Fibroblast of skin of abdomen (primary cell): ENCODE measurements at regions not wholly inside any gene's neighbourhood (a gene's known extent, or its start where the extent isn't known, plus 50 kb on each side); places are given as distances from the start of the nearest gene placed in this dataset.
"Not testable (repeated sequence)": the region's sequence is repeated elsewhere in the genome, so short reads cannot be mapped to it uniquely, and the experiment has no call there.

Experiments used
- DNase-seq: peaks from one replicate; pipeline ENCODE4 v3.0.0-alpha.2; 2013

DNA sequence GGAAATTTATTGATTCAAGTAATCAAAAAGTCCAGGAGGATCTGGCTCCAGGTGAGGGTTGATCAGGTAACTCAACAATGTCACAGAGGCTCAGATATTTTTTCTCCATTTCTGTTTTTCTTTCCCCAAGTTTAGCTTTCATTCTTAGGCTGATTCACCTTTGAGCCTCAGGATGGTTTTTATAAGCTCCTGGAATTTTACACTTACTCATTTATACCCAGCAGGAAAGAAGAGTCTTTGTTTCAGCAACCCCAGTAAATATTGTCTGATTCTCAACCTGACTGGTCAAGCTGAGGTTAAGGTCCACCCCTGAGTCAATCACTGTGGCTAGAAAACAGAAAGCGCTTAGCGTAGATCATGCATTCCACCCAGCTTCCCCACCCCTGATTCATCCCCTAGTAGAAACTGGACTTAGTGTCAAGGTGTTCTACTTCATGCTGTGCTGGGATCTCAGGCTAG lies 500.6 kb downstream of the KIF4B start:
- no peak for DNase-seq

DNA sequence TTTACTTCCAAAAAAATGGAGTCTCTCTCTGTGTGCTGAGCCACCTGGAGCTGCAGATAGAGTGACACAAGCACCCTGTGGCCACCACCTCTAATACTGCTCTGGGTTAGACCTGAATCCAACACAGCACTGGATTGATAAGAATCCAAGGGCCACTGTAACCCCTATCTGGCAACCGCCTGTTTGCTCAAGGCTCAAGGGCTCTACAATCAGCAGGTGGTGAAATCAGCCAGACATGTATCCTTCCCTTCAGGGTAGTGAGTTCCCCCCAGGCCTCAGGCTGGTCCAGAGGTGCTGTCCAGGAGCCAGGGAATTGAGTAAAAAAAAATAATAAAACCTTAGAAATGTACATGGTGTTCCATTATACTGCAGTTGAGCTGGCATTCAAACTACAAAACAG lies 509.0 kb downstream of the KIF4B start:
- no peak for DNase-seq

GRCh38 chr5:155529362-155529761 lies 515.8 kb downstream of the KIF4B start:
- DNase-seq, result peak; percentile 34

- peak; percentile 68 for DNase-seq
Observed at GRCh38 chr5:155530046-155530445, 516.5 kb downstream of the KIF4B start.

GRCh38 chr5:155532621-155533311 lies 519.2 kb downstream of the KIF4B start:
- DNase-seq, result peak; percentile 40

GRCh38 chr5:155540000-155540595 lies 526.5 kb downstream of the KIF4B start:
- DNase-seq, result no peak

DNA sequence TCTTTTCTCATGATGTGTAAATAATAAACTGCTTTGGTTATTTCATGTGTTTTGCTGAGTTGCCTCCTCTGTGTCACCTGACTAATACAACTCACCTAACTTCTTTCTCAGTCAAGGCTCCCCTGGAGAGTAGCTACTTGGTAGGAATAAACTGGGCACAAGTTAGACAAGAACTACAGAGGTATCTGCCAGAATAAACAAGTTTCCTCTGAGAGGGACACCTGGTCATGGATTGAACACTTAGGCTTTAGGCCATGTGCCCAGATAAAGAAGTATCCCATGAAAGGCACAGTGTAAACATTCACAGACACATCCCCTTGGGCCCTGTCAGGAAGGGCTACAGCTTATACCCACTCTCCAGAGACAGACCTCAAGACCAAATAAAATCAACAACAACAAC lies 532.5 kb downstream of the KIF4B start:
- DNase-seq, result no peak

DNA sequence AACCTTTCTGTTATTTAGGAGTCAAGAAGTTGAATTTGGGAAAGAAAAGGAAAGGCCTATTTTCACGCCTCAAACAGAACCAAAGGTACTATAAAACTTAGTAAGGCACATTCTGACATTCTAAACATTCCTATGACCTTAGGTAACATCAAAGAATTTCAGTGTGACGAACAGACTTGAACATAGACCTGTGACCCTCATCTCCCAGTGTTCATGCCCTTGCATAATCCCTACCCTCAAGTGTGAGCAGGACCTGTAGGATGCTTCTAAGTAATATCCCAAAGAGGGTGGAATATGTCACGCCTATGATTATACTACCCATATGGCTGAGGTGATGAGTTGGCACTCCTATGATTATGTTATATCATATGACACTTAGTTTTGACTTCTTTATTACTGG lies 540.9 kb downstream of the KIF4B start:
- DNase-seq, result no peak

- DNase-seq, result no peak
Observed at GRCh38 chr5:155556222-155556621, 542.7 kb downstream of the KIF4B start.

DNA sequence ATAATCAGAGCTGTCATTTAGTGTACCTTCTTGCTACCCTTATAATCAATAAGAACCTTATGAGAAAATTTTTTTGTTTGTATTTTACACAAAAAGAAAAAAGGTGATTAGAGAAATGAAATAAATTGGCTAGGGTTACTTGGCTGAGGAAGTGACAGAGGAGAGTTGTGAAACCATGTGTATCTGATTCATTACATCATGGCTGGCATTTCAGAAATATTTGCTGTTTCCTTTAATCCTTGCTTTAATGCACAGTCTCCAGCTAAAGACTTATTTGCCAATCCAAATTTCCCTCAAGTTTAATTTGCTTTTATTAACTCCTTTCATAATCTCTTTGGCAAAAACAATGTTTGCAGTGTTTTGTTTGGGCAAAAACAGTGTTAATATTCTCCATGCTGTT lies 543.1 kb downstream of the KIF4B start:
- no peak for DNase-seq

DNA sequence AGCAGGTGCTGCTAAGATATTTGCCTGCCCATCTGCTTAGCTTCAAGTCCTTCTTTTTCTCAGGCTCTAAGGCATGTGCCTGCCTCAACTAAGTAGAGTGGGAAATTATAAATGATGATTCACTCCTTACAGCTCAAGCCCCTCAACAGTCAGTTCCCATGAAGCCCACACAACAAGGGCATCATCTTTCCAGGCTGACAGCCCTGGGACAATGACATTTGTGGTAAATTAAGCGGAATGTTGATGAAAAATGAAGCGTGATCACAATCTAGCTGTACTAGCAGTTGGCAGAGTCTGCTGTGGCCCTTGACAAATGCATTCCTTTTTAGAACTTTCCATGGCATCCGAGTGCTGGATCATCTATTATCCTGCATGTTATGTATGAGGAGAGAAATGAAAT lies 548.6 kb downstream of the KIF4B start:
- DNase-seq, result no peak

- DNase-seq, result no peak
Observed at GRCh38 chr5:155564541-155564940, 551.0 kb downstream of the KIF4B start.

DNA sequence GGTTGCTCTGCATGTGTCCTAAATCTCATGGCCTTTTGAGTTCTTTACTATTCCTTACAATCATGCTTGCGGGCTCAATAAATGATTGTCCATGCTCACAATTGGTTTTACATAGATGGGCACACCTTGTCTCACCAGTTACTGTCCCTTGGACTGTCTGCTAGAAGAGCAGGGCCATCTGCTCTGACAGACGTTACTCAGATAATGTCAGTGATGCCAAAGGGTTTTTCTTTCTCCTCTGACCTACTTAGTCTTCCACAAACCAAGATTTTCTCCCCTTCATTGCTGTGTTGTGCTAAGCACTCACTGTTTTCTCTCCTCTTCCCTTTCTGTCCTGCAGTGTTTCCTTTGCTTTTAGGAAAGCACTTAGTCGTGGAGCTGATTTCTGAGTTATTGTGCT lies 562.3 kb downstream of the KIF4B start:
- no peak for DNase-seq

DNA sequence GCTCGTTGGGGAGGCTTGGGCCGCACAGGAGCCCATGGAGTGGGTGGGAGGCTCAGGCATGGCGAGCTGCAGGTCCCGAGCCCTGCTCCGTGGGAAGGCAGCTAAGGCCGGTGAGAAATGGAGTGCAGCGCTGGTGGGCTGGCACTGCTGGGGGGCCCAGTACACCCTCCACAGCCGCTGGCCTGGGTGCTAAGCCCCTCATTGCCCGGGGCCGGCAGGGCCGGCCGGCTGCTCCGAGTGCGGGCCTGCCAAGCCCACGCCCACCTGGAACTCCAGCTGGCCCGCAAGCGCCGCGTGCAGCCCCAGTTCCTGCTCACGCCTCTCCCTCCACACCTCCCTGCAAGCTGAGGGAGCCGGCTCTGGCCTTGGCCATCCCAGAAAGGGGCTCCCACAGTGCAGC lies 573.3 kb downstream of the KIF4B start:
- DNase-seq, result not testable (repeated sequence)

GRCh38 chr5:155587458-155587857 lies 573.9 kb downstream of the KIF4B start:
- no peak for DNase-seq

DNA sequence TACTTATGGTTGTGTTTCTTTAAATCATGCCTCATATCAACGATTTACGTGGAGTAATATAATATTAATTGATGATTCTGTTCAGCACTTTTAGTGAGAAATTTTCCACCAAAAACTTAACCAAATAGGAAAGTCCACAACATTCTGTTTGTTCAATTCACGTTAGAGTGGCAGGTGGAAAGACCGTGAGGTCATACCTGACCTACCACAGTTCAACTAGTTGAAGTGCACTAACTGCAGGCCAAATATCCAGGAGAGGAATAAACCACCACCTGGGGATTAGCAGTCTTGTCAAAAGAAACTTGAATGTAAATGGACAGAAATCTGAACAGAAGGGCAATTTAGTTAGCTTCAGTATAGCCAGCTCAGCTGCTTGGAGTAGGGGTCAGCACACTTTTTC lies 577.7 kb downstream of the KIF4B start:
- DNase-seq, result no peak

DNA sequence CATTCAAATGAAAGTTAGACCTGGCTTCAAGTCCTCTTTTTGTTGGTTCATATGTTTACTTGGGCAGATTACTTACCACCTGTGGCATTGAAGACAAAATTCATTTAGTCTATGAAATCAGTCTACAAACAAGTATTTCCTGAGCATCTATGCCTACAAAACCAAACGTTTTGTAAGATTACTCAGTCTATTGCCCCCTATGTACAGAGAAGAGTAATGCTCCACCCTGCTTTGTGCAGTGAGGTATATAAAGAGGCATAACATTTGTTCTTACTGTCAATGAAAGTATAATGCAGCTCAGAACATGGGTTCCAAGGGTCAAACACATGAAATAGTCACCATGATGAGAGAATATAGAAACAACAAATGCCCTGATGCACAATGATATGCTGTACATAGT lies 580.7 kb downstream of the KIF4B start:
- no peak for DNase-seq

DNA sequence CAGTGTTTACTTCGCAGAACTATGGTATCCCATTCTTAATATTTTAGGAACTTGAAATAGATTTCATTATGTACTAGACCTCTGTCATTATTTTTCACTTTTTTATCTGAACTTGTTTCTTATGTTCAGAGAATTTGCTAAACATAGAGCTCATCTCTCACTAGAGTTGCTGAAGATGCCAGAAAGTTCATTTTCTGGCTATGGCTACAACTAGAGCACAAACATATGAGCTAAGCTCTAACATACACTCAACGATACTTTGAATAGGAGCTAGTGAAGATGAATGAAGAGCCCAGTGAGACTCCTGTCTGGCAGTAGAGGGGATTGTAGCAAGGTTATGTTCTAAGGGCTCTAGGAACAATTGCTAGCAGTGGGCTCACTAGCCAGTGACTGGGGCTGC lies 582.2 kb downstream of the KIF4B start:
- no peak for DNase-seq

- DNase-seq, result no peak
Observed at GRCh38 chr5:155598552-155598951, 585.0 kb downstream of the KIF4B start.

DNA sequence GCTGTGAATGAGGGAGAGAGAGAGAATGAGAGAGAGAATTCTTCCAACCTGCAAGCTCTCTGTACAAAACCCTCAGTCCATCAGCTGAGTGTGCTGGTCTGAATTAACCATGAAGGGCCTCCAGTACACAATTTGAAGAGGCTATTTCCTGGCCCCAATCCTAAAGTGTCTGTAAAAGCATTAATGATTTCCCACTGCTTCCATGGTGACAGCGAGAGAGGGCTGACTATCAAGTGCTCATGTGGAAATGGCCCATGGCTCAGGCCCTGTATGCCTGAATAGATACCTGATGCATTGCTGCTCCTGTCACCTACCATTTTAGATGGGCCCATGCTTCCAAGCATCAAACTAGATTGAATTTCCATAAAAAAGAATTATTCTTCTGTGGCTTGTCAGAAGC lies 592.4 kb downstream of the KIF4B start:
- no peak for DNase-seq

- peak; percentile 28 for DNase-seq
Observed at GRCh38 chr5:155616779-155617392, 603.3 kb downstream of the KIF4B start.

GRCh38 chr5:155619688-155620087 lies 606.1 kb downstream of the KIF4B start:
- DNase-seq, result no peak

DNA sequence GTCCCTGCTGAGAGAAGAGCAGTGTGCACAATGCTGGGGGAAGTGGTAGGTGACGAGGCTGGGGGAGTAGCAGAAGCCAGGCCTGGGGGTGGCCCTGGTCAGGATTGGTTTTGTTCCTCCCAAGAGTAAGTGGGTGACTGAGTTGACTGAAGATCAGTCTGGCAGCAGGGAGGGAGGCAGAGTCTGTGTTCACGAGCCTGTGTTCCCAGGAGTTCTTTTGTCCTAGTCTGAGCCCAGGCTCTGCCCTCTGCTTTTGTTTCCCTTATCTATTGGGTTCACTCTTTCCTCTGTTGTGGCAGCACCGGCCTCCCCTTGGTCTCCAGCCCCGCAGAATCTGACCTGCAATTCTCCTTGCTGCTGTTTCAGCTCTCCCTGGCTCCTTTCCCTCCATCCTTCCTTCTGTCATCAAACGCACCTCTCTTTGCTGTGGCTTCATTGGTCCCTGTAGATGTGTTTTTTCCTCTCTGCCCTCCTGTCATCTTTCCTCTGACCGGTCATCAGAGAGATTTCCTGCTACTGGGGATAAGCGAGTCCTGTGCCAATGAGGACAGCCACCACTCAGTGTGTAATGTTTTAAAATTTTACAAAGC lies 607.4 kb downstream of the KIF4B start:
- DNase-seq, result no peak
